ENCODE measurements at regions not wholly inside any gene's neighbourhood (a gene's known extent, or its start where the extent isn't known, plus 50 kb on each side); places are given as distances from the start of the nearest gene placed in this dataset.
"Not testable (repeated sequence)": the region's sequence is repeated elsewhere in the genome, so short reads cannot be mapped to it uniquely, and the experiment has no call there.

DNA sequence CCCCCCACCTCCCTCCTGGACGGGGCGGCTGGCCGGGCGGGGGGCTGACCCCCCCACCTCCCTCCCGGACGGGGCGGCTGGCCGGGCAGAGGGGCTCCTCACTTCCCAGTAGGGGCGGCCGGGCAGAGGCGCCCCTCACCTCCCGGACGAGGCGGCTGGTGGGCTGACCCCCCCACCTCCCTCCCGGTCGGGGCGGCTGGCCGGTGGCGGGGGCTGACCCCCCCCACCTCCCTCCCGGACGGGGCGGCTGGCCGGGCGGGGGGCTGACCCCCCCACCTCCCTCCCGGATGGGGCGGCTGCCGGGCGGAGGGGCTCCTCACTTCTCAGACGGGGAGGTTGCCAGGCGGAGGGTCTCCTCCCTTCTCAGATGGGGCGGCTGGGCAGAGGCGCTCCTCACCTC lies 166.9 kb upstream of the TAPT1 start:
- TF ChIP-seq, protein P1, sequence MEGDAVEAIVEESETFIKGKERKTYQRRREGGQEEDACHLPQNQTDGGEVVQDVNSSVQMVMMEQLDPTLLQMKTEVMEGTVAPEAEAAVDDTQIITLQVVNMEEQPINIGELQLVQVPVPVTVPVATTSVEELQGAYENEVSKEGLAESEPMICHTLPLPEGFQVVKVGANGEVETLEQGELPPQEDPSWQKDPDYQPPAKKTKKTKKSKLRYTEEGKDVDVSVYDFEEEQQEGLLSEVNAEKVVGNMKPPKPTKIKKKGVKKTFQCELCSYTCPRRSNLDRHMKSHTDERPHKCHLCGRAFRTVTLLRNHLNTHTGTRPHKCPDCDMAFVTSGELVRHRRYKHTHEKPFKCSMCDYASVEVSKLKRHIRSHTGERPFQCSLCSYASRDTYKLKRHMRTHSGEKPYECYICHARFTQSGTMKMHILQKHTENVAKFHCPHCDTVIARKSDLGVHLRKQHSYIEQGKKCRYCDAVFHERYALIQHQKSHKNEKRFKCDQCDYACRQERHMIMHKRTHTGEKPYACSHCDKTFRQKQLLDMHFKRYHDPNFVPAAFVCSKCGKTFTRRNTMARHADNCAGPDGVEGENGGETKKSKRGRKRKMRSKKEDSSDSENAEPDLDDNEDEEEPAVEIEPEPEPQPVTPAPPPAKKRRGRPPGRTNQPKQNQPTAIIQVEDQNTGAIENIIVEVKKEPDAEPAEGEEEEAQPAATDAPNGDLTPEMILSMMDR (IDR thresholded peaks at IDR 0.05) = not testable (repeated sequence)
- TF ChIP-seq POLR2A, EP300, POLR2AphosphoS5 (IDR thresholded peaks at IDR 0.05): not testable (repeated sequence)
